DOHH2 (cell line): ENCODE measurements at regions not wholly inside any gene's neighbourhood (a gene's known extent, or its start where the extent isn't known, plus 50 kb on each side); places are given as distances from the start of the nearest gene placed in this dataset.

Source experiments
- EZH2phosphoT487 ChIP-seq: fragments of 200-600 bp; sonication (generic); IDR thresholded peaks from 2 replicates; pipeline ENCODE4 v1.6.1; 2017; ENCODE audit warnings: borderline replicate concordance, mild to moderate bottlenecking, antibody characterized with exemption, low read length, moderate library complexity, mixed read lengths
- TF ChIP-seq, protein P1 (sequence below): fragments of 200-600 bp; sonication (generic); IDR thresholded peaks from one replicate; pipeline ENCODE4 v1.5.1; 2014; ENCODE audit warnings: antibody characterized with exemption, mild to moderate bottlenecking, low read depth, low read length; ENCODE audit not compliant: poor library complexity, severe bottlenecking

- TF ChIP-seq, protein P1, sequence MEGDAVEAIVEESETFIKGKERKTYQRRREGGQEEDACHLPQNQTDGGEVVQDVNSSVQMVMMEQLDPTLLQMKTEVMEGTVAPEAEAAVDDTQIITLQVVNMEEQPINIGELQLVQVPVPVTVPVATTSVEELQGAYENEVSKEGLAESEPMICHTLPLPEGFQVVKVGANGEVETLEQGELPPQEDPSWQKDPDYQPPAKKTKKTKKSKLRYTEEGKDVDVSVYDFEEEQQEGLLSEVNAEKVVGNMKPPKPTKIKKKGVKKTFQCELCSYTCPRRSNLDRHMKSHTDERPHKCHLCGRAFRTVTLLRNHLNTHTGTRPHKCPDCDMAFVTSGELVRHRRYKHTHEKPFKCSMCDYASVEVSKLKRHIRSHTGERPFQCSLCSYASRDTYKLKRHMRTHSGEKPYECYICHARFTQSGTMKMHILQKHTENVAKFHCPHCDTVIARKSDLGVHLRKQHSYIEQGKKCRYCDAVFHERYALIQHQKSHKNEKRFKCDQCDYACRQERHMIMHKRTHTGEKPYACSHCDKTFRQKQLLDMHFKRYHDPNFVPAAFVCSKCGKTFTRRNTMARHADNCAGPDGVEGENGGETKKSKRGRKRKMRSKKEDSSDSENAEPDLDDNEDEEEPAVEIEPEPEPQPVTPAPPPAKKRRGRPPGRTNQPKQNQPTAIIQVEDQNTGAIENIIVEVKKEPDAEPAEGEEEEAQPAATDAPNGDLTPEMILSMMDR: no peak
- no peak for TF ChIP-seq EZH2phosphoT487
These were observed 67.8 kb downstream of the SOX11 start for GRCh38 chr2:5759949-5760348.
